ENCODE measurements at regions not wholly inside any gene's neighbourhood (a gene's known extent, or its start where the extent isn't known, plus 50 kb on each side); places are given as distances from the start of the nearest gene placed in this dataset.

GRCh38 chrX:39550795-39551361 is 546.9 kb downstream of the BCOR start:
- TF ChIP-seq TAF1 (IDR thresholded peaks at IDR 0.05; ENCODE audit: low read depth) (no peak), FOXM1 (IDR thresholded peaks at IDR 0.05; ENCODE audit: borderline replicate concordance, low read depth) (no peak), CEBPB (IDR thresholded peaks at IDR 0.05) (no peak), CREB1 (IDR thresholded peaks at IDR 0.05; ENCODE audit: low read depth) (no peak), TCF12 (IDR thresholded peaks at IDR 0.05; ENCODE audit: low read depth) (no peak), RAD21 (IDR thresholded peaks at IDR 0.05; ENCODE audit: low read depth) (no peak), YY1 (IDR thresholded peaks at IDR 0.05; ENCODE audit: low read depth) (no peak), REST (IDR thresholded peaks at IDR 0.05; ENCODE audit: low read depth) (no peak), TEAD4 (IDR thresholded peaks at IDR 0.05) (no peak), NFIC (IDR thresholded peaks at IDR 0.05) (no peak), ZBTB7A (IDR thresholded peaks at IDR 0.05; ENCODE audit: low read depth) (no peak), EP300 (IDR thresholded peaks at IDR 0.05; ENCODE audit: borderline replicate concordance) (no peak), USF1 (IDR thresholded peaks at IDR 0.05) (no peak)
- TF ChIP-seq, protein P1, sequence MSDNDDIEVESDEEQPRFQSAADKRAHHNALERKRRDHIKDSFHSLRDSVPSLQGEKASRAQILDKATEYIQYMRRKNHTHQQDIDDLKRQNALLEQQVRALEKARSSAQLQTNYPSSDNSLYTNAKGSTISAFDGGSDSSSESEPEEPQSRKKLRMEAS (IDR thresholded peaks at IDR 0.05), result no peak

- no peak for TF ChIP-seq YY1 (IDR thresholded peaks at IDR 0.05; ENCODE audit: low read depth)
- no peak for TF ChIP-seq NFIC (IDR thresholded peaks at IDR 0.05)
- no peak for TF ChIP-seq CREB1 (IDR thresholded peaks at IDR 0.05; ENCODE audit: low read depth)
- no peak for TF ChIP-seq RAD21 (IDR thresholded peaks at IDR 0.05; ENCODE audit: low read depth)
- no peak for TF ChIP-seq TAF1 (IDR thresholded peaks at IDR 0.05; ENCODE audit: low read depth)
- TF ChIP-seq USF1 (IDR thresholded peaks at IDR 0.05), result no peak
- TF ChIP-seq FOXM1 (IDR thresholded peaks at IDR 0.05; ENCODE audit: borderline replicate concordance, low read depth), result no peak
These were observed 546.0 kb downstream of the BCOR start for GRCh38 chrX:39551762-39552161.

DNA sequence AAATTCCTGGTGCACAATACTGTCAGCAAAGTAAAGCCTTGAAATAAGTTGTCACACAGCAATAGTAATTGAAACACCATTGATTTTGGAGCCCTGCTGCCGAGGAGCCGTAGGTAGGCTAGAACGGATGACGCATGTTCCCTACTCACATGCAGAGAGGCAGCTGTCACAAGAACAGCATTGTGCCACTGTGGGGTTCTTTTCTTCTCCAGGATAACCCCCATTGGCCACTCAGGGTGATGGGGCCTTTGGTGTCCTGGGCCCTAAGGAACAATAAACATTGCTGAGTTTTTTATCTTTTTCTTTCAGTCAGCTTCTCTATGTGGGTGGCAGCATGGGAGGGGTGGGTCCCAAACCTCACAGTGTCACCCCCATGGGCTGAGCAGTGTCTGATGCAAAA is 542.3 kb downstream of the BCOR start:
- TF ChIP-seq YY1 (IDR thresholded peaks at IDR 0.05; ENCODE audit: low read depth), result no peak
- TF ChIP-seq USF1 (IDR thresholded peaks at IDR 0.05), result no peak
- TF ChIP-seq TCF12 (IDR thresholded peaks at IDR 0.05; ENCODE audit: low read depth), result no peak
- no peak for TF ChIP-seq NFIC (IDR thresholded peaks at IDR 0.05)
- no peak for TF ChIP-seq CREB1 (IDR thresholded peaks at IDR 0.05; ENCODE audit: low read depth)
- TF ChIP-seq CEBPB (IDR thresholded peaks at IDR 0.05), result no peak
- no peak for TF ChIP-seq REST (IDR thresholded peaks at IDR 0.05; ENCODE audit: low read depth)
- no peak for TF ChIP-seq EP300 (IDR thresholded peaks at IDR 0.05; ENCODE audit: borderline replicate concordance)
- TF ChIP-seq ZBTB7A (IDR thresholded peaks at IDR 0.05; ENCODE audit: low read depth), result no peak
- TF ChIP-seq FOXM1 (IDR thresholded peaks at IDR 0.05; ENCODE audit: borderline replicate concordance, low read depth), result no peak
- TF ChIP-seq EGR1 (IDR thresholded peaks at IDR 0.05), result no peak
- TF ChIP-seq TEAD4 (IDR thresholded peaks at IDR 0.05), result no peak
- TF ChIP-seq RAD21 (IDR thresholded peaks at IDR 0.05; ENCODE audit: low read depth), result no peak
- TF ChIP-seq TAF1 (IDR thresholded peaks at IDR 0.05; ENCODE audit: low read depth), result no peak
- TF ChIP-seq, protein P1 (IDR thresholded peaks at IDR 0.05), result no peak

DNA sequence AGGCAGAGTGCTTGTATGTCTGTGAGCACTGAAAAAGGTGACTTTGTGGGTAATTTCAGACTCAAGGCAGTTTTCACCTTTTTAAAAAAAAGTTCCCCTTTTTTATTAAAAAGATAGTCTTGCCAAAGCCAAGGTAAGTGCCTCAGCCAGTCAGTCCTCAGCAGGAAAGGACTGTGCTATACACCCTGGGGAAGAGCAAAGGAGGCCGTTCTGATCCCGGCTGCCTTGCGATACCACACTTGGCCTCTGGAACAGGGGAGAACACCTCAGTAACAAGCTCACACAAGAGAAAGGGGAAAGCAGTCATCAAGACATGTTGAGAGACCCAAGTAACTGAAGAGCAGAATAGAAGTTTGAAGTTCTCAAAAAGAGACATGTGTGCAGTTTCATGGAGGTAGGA is 541.7 kb downstream of the BCOR start:
- no peak for TF ChIP-seq TCF12 (IDR thresholded peaks at IDR 0.05; ENCODE audit: low read depth)
- no peak for TF ChIP-seq REST (IDR thresholded peaks at IDR 0.05; ENCODE audit: low read depth)
- no peak for TF ChIP-seq NFIC (IDR thresholded peaks at IDR 0.05)
- no peak for TF ChIP-seq TAF1 (IDR thresholded peaks at IDR 0.05; ENCODE audit: low read depth)
- no peak for TF ChIP-seq YY1 (IDR thresholded peaks at IDR 0.05; ENCODE audit: low read depth)
- TF ChIP-seq TEAD4 (IDR thresholded peaks at IDR 0.05), result no peak
- TF ChIP-seq EGR1 (IDR thresholded peaks at IDR 0.05), result no peak
- no peak for TF ChIP-seq USF1 (IDR thresholded peaks at IDR 0.05)
- TF ChIP-seq RAD21 (IDR thresholded peaks at IDR 0.05; ENCODE audit: low read depth), result no peak
- no peak for TF ChIP-seq CEBPB (IDR thresholded peaks at IDR 0.05)
- TF ChIP-seq EP300 (IDR thresholded peaks at IDR 0.05; ENCODE audit: borderline replicate concordance), result no peak
- no peak for TF ChIP-seq ZBTB7A (IDR thresholded peaks at IDR 0.05; ENCODE audit: low read depth)
- no peak for TF ChIP-seq FOXM1 (IDR thresholded peaks at IDR 0.05; ENCODE audit: borderline replicate concordance, low read depth)
- no peak for TF ChIP-seq CREB1 (IDR thresholded peaks at IDR 0.05; ENCODE audit: low read depth)

Measured in Ishikawa (cell line).